ENCODE measurements at regions not wholly inside any gene's neighbourhood (a gene's known extent, or its start where the extent isn't known, plus 50 kb on each side); places are given as distances from the start of the nearest gene placed in this dataset.

- H3K9me3 ChIP-seq (ENCODE audit: insufficient read depth, low read length) = no peaks in the 10 kb centered on the region
- no peak for TF ChIP-seq ZNF274 (IDR thresholded peaks at IDR 0.05; ENCODE audit: low read depth, low read length)
- TF ChIP-seq YY1 (IDR thresholded peaks at IDR 0.05; ENCODE audit: insufficient read depth, insufficient read length) = no peak
- H3K36me3 ChIP-seq (ENCODE audit: insufficient read depth, insufficient read length, low read length) = no peaks in the 10 kb centered on the region
- no peak overlapping the region for H3K4me3 ChIP-seq (ENCODE audit: insufficient read length, low read depth)
- DNase-seq (ENCODE audit: low read depth, low spot score) = no peak
- no peaks in the 10 kb centered on the region for H3K4me1 ChIP-seq (ENCODE audit: insufficient read depth, insufficient read length)
- H3K27me3 ChIP-seq (ENCODE audit: insufficient read depth, insufficient read length) = no peaks in the 10 kb centered on the region
- H3K9ac ChIP-seq (ENCODE audit: insufficient read length, low read depth) = no peak overlapping the region
Measured at GRCh38 chr18:64407606-64408005, 258.7 kb upstream of the LINC00305 start.

DNA sequence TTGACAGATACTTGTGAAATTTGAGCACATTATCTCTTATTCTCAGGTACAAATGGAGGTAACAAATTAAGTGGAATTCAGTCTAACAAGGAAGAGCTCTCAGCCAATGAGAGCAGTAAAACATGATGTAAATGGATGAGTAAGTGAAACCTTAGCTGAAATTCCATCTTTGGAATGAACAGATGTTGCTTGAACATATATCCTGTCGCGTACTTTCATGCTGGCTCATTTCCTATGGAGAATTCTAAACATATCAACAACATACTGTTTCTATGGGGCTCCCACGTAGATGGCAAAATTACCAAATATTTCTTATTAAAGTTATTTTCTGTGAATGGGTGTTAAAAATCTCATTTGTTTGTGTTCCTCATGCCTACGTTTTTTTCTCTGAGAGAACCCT is 256.3 kb upstream of the LINC00305 start:
- H3K9ac ChIP-seq (ENCODE audit: insufficient read length, low read depth) = no peak overlapping the region
- no peaks in the 10 kb centered on the region for H3K27me3 ChIP-seq (ENCODE audit: insufficient read depth, insufficient read length)

DNA sequence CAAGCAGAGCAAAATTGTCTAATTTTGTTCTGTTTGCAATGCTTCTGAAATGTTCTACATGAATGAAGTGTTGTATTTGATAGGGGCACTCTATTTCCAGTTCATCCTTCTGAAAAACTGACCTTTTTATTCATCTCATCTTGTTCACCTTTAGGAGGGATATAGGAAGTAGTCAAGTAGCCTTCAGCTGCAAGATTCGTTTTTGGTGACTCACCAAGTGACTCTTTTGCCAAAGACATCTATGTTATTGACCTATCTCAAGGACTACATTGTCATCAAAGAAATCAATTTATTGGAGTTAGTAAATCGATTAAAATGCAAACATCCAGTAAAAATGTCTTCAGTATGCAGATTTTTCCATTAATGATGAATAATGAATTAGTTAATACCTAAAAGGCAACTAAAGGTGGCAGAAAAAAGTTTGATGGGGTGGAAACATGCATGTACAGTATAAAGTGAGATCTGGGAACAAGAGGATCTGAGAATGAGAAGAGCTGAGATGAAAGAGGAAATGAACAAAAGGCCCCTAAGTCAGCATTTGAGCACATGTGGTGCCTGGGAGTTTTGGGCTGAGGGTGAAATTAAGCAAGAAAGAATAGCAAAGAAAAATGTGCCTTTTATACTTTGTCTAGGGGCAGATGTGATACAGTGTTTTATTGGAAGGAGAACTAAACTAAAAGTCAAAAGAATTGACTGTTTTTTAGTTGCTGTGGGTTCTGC is 255.1 kb upstream of the LINC00305 start:
- H3K9ac ChIP-seq (ENCODE audit: insufficient read length, low read depth) = no peak overlapping the region
- H3K4me1 ChIP-seq (ENCODE audit: insufficient read depth, insufficient read length) = no peaks in the 10 kb centered on the region
- no peak for DNase-seq (ENCODE audit: low read depth, low spot score)
- no peak overlapping the region for H3K4me3 ChIP-seq (ENCODE audit: insufficient read length, low read depth)
- H3K9me3 ChIP-seq (ENCODE audit: insufficient read depth, low read length) = no peaks in the 10 kb centered on the region
- H3K27me3 ChIP-seq (ENCODE audit: insufficient read depth, insufficient read length) = no peaks in the 10 kb centered on the region
- no peak for TF ChIP-seq SUZ12 (IDR thresholded peaks at IDR 0.05; ENCODE audit: extremely low read depth, insufficient read depth, insufficient read length)
- no peak for TF ChIP-seq ZNF274 (IDR thresholded peaks at IDR 0.05; ENCODE audit: low read depth, low read length)
- TF ChIP-seq YY1 (IDR thresholded peaks at IDR 0.05; ENCODE audit: insufficient read depth, insufficient read length) = no peak
- no peaks in the 10 kb centered on the region for H3K36me3 ChIP-seq (ENCODE audit: insufficient read depth, insufficient read length, low read length)

More for the DNA sequence above, 256.3 kb upstream of the LINC00305 start:
- no peak for DNase-seq (ENCODE audit: low read depth, low spot score)
- H3K4me3 ChIP-seq (ENCODE audit: insufficient read length, low read depth) = no peak overlapping the region
- H3K4me1 ChIP-seq (ENCODE audit: insufficient read depth, insufficient read length) = no peaks in the 10 kb centered on the region
- no peaks in the 10 kb centered on the region for H3K9me3 ChIP-seq (ENCODE audit: insufficient read depth, low read length)
- H3K36me3 ChIP-seq (ENCODE audit: insufficient read depth, insufficient read length, low read length) = no peaks in the 10 kb centered on the region
- no peak for TF ChIP-seq ZNF274 (IDR thresholded peaks at IDR 0.05; ENCODE audit: low read depth, low read length)

DNA sequence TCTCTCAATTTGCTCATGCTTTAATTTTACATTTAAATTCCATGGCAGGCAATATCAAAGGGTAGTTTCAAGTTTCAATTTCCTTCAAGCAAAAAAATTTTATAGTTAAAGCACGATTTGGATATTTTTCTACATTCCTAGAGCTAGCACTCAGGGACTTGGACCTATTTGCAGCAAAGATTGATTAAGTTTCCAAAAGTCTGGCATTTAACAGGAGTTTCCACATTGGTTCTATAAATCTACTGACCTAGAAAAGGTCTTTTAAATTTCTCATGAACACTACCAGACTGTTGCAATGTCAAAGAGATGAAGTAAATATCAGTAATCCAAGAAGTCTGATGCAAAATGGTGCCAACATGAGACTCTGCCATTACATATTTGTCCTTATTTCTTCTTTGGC is 253.7 kb upstream of the LINC00305 start:
- Histone ChIP-seq H3K4me3 (ENCODE audit: insufficient read length, low read depth) (no peak overlapping the region), H3K9ac (ENCODE audit: insufficient read length, low read depth) (no peak overlapping the region), H3K27me3 (ENCODE audit: insufficient read depth, insufficient read length) (no peaks in the 10 kb centered on the region), H3K36me3 (ENCODE audit: insufficient read depth, insufficient read length, low read length) (no peaks in the 10 kb centered on the region), H3K4me1 (ENCODE audit: insufficient read depth, insufficient read length) (no peaks in the 10 kb centered on the region), H3K9me3 (ENCODE audit: insufficient read depth, low read length) (no peaks in the 10 kb centered on the region)
- TF ChIP-seq SUZ12 (IDR thresholded peaks at IDR 0.05; ENCODE audit: extremely low read depth, insufficient read depth, insufficient read length) (no peak), YY1 (IDR thresholded peaks at IDR 0.05; ENCODE audit: insufficient read depth, insufficient read length) (no peak)
- no peak for DNase-seq (ENCODE audit: low read depth, low spot score)

GRCh38 chr18:64401268-64402060 is 252.6 kb upstream of the LINC00305 start:
- no peaks in the 10 kb centered on the region for H3K9me3 ChIP-seq (ENCODE audit: insufficient read depth, low read length)
- no peak overlapping the region for H3K9ac ChIP-seq (ENCODE audit: insufficient read length, low read depth)
- no peak for TF ChIP-seq ZNF274 (IDR thresholded peaks at IDR 0.05; ENCODE audit: low read depth, low read length)
- no peak for TF ChIP-seq SUZ12 (IDR thresholded peaks at IDR 0.05; ENCODE audit: extremely low read depth, insufficient read depth, insufficient read length)
- no peak for TF ChIP-seq YY1 (IDR thresholded peaks at IDR 0.05; ENCODE audit: insufficient read depth, insufficient read length)
- H3K27me3 ChIP-seq (ENCODE audit: insufficient read depth, insufficient read length) = no peaks in the 10 kb centered on the region
- H3K4me3 ChIP-seq (ENCODE audit: insufficient read length, low read depth) = no peak overlapping the region
- no peaks in the 10 kb centered on the region for H3K36me3 ChIP-seq (ENCODE audit: insufficient read depth, insufficient read length, low read length)
- no peaks in the 10 kb centered on the region for H3K4me1 ChIP-seq (ENCODE audit: insufficient read depth, insufficient read length)
- no peak for DNase-seq (ENCODE audit: low read depth, low spot score)

DNA sequence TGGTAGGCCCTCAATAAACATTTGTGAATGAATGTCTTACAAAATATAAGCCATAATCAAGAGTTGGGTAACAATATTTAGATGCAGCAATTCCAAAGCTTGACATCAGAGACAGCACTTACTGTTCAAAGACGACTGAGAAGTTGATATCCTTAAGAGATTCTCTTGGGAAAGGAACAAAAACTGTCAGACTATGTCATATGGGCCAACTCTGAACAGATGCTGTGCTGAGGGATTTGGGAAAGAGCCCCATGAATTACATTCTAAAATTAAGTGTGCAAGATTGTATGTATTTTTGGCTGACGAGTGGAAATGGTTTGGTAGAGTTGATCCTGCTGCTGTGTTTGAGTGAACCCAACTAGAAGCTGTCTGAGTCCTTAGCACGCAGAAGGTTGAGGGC is 250.7 kb upstream of the LINC00305 start:
- no peak for TF ChIP-seq SUZ12 (IDR thresholded peaks at IDR 0.05; ENCODE audit: extremely low read depth, insufficient read depth, insufficient read length)
- no peak for TF ChIP-seq ZNF274 (IDR thresholded peaks at IDR 0.05; ENCODE audit: low read depth, low read length)
- TF ChIP-seq YY1 (IDR thresholded peaks at IDR 0.05; ENCODE audit: insufficient read depth, insufficient read length) = no peak
- no peak for DNase-seq (ENCODE audit: low read depth, low spot score)
- Histone ChIP-seq H3K9ac (ENCODE audit: insufficient read length, low read depth) (no peak overlapping the region), H3K36me3 (ENCODE audit: insufficient read depth, insufficient read length, low read length) (no peaks in the 10 kb centered on the region), H3K4me1 (ENCODE audit: insufficient read depth, insufficient read length) (no peaks in the 10 kb centered on the region), H3K4me3 (ENCODE audit: insufficient read length, low read depth) (no peak overlapping the region), H3K9me3 (ENCODE audit: insufficient read depth, low read length) (no peaks in the 10 kb centered on the region), H3K27me3 (ENCODE audit: insufficient read depth, insufficient read length) (no peaks in the 10 kb centered on the region)

DNA sequence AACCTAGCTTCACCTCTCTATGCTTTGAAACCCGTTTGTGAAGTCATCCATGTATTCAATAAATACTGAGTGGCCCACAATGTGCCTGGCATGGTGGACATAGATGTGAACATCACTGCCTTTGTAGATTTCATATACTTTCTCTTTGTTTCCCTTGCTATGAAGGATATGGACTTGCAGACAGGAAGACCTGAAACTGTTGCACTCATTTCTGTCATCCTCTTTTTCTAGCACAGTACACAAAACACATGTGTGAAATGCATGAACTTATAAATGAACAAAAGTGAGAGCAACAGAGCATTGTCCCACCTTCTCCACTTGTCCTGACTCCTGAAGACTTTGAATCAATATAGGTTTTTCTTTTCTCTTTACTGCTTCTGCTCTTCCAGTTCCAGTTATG is 249.4 kb upstream of the LINC00305 start:
- no peaks in the 10 kb centered on the region for H3K4me1 ChIP-seq (ENCODE audit: insufficient read depth, insufficient read length)
- H3K4me3 ChIP-seq (ENCODE audit: insufficient read length, low read depth) = no peak overlapping the region
- no peak for TF ChIP-seq ZNF274 (IDR thresholded peaks at IDR 0.05; ENCODE audit: low read depth, low read length)
- TF ChIP-seq SUZ12 (IDR thresholded peaks at IDR 0.05; ENCODE audit: extremely low read depth, insufficient read depth, insufficient read length) = no peak
- TF ChIP-seq YY1 (IDR thresholded peaks at IDR 0.05; ENCODE audit: insufficient read depth, insufficient read length) = no peak
- no peaks in the 10 kb centered on the region for H3K27me3 ChIP-seq (ENCODE audit: insufficient read depth, insufficient read length)
- no peak overlapping the region for H3K9ac ChIP-seq (ENCODE audit: insufficient read length, low read depth)
- H3K36me3 ChIP-seq (ENCODE audit: insufficient read depth, insufficient read length, low read length) = no peaks in the 10 kb centered on the region
- no peaks in the 10 kb centered on the region for H3K9me3 ChIP-seq (ENCODE audit: insufficient read depth, low read length)
- DNase-seq (ENCODE audit: low read depth, low spot score) = no peak
